NCI-H1417 treated with DMSO at 0.1 percent for 48 hours (cell line): ENCODE measurements at regions not wholly inside any gene's neighbourhood (a gene's known extent, or its start where the extent isn't known, plus 50 kb on each side); places are given as distances from the start of the nearest gene placed in this dataset.

Experiments used
- DNase-seq: peaks from one replicate; lab custom pipeline; 2025; lab: John Stamatoyannopoulos, UW

DNA sequence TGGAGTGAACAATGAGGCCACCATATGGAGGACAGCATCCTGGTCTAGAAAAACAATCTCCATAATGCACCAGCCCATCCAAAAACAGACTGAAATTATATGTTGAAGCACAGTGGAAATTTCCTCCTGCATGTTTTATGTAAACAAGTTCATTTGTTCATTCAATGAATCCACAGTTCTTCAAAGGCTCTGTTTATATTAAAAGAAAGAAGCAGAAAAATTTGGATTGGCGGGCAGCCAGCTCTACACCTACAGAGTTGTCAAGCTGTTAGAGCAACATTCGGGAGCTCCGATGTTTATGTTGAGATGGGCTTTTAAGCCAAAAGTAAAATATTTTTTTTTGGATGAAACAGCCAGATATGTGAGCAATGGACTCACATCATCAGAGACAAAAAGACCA lies 395.3 kb upstream of the SULF2 start:
- DNase-seq: no peak

GRCh38 chr20:48180024-48180423 lies 394.7 kb upstream of the SULF2 start:
- DNase-seq: no peak

GRCh38 chr20:48178633-48179032 lies 393.4 kb upstream of the SULF2 start:
- DNase-seq: no peak

GRCh38 chr20:48177058-48177457 lies 391.8 kb upstream of the SULF2 start:
- no peak for DNase-seq

DNA sequence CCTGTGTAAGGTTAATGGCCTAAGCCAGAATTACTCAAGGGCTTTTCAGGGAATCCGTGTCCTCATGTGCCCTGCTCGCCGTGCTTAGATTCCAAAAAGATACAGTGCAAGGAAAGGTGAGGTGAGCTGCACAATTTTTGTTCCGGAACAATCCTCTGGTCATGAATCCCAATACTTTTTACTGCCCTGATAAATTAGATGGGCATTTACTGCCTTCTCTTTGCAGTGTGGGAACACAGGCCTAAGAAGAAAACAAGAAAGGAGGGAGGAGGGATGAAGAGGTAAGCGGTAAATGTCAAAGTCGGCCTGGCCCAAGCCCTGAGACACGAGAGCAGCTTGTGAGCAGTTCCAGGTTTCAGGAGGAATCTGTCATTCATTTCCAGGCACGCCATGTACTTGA lies 390.9 kb upstream of the SULF2 start:
- no peak for DNase-seq

- no peak for DNase-seq
These were observed 390.0 kb upstream of the SULF2 start for GRCh38 chr20:48175261-48175660.

- DNase-seq: no peak
These were observed 387.0 kb upstream of the SULF2 start for GRCh38 chr20:48172357-48172702.

- no peak for DNase-seq
These were observed 386.5 kb upstream of the SULF2 start for GRCh38 chr20:48171626-48172356.

- DNase-seq: no peak
These were observed 385.8 kb upstream of the SULF2 start for GRCh38 chr20:48171071-48171470.

GRCh38 chr20:48170625-48171024 lies 385.3 kb upstream of the SULF2 start:
- DNase-seq: no peak

DNA sequence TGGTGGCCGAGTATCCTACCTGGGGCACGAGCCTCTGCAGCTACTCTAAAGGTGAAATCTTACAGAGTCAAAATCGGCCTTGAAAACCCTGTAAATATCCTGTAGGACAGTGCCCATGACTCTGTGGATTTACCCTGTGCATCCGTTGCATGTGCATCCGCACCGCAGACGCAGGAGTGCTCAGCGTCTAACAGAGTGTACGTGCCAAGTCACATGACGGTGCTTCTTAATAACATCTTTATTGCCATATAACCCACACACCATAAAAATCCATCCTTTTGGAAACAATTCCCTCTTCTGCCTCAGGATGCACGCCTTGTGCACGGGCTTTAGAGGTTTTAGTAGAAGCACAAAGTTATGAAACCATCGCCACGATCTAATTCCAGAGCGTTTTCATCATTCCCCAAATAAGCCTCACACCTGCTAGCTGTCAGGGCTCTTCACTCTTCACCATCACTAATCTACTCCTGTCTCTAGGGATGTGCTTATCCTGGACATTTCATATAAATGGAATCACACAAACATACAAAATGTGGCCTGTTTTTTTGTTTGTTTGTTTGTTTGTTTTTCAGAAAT lies 384.5 kb upstream of the SULF2 start:
- no peak for DNase-seq

DNA sequence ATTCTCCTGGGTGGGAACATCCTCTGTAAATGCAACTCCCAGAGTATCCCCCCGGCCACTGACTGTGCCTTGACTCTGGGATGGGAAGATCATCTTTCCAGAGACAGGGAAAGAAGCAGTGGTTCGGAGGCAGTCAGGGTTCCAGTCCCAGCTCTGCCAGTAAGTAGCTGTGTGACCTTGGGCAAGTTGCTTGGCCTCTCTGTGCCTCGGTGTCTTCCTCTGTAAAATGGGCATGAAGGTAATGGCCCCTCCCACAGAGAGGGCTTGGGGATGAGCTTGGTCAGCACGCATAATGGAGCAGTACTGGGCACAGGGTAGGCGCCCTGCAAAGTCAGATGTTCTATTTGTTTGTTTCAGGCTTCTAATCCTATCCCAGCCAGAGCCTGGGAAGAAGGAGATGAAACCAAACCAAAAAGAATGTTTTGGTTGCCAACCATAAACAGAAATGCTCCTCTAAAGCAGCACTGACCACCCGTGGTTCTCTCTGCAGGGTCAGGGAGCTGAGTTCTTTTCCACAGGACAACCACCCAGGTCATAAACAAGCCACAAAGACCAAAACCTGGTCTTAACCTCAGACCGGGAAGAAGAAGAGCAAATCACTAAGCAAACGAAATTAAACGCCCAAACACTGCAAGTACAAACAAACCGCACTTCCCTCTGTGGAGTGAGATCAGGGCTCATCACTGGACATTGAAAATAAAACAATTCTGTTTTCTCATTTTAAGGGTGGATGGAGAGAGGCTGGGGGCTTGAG lies 381.0 kb upstream of the SULF2 start:
- no peak for DNase-seq

DNA sequence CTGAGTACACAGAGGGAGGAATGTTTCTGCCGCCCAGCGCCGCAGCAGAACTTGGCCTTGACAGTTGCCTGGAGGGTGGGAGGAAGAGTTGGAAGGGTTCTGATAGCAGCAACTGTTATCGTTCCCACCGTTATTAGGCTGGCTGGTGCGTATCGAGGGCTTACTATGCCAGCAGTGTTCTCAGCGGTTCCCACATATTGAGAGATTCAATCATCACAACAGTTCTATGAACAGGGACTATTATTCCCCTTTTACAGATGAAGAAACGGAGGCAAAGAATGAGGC lies 380.1 kb upstream of the SULF2 start:
- DNase-seq: no peak

DNA sequence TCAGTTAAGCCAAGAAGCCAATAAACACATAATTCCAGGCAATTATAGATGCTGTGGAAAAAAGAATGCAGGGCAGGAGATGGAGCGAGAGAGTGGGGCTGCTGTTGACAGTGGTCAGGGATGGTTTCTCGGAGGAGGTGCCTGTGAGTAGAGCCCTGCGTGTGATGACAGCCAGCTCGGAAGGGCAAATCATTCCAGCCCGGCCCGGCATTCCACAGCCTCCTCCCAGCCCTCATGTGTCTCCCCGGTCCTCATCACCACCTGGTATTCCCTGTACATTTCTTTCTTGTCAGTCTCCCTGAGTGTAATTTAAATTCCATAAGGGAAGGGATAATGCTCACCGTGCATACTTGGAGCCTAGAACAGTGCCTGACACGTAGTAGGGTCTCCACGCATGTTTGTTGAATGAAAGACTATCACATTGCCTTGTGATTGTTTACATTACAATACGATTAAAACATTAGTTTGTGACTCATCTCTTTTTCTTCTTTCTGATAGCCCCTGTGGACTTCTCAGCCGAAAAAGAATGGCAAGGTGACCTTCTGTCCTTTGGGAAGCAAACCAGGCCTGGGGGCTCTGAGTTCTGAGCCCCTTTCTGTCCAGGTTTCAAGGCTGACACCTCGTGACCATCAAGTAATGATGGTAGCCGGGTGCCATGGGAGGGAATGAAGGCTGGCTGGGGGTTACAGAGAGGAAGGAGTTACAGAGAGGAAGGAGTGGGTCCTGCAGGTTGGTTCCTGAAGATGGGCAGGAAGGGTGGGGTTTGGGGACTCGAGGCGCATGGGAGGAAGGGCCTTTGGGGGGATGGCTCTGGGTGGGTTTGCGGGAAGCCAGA lies 379.5 kb upstream of the SULF2 start:
- no peak for DNase-seq

DNA sequence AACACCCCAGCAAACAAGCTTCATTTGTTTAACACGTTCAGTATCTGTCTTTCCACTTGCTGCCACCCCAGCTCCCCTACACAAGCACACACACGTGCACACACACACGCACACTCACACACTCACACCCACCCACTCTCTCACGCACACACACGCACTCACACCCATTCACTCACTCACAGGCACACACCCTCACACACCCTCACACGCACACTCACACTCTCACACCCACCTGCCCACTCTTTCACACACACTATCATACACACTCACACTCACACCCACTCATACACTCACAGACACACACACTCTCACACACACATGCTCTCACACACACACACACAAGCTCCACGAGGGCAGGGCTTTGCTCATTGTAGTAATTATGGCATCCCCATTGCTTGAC lies 378.8 kb upstream of the SULF2 start:
- no peak for DNase-seq

DNA sequence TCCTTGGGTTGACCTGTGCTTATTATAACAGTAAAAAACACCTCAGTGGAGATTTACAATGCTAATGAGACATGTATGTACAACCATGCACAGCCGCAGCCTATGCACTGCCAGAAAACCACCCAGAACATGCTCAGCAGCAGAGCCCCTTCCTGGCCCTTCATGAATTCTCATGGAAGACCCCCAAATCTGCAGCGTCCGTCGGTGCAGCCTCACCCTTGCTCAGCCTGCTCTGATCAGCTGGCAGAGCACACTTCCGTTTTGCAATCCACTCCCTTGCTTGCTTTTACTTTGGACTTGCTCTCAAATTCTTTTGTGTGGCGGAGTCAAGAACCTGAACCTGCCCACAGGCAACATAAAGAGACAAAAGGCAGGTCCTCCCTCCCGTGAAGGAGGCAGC lies 378.2 kb upstream of the SULF2 start:
- no peak for DNase-seq

GRCh38 chr20:48162621-48163020 lies 377.3 kb upstream of the SULF2 start:
- DNase-seq: no peak

GRCh38 chr20:48159145-48160008 lies 374.1 kb upstream of the SULF2 start:
- no peak for DNase-seq

GRCh38 chr20:48158014-48158413 lies 372.7 kb upstream of the SULF2 start:
- no peak for DNase-seq

DNA sequence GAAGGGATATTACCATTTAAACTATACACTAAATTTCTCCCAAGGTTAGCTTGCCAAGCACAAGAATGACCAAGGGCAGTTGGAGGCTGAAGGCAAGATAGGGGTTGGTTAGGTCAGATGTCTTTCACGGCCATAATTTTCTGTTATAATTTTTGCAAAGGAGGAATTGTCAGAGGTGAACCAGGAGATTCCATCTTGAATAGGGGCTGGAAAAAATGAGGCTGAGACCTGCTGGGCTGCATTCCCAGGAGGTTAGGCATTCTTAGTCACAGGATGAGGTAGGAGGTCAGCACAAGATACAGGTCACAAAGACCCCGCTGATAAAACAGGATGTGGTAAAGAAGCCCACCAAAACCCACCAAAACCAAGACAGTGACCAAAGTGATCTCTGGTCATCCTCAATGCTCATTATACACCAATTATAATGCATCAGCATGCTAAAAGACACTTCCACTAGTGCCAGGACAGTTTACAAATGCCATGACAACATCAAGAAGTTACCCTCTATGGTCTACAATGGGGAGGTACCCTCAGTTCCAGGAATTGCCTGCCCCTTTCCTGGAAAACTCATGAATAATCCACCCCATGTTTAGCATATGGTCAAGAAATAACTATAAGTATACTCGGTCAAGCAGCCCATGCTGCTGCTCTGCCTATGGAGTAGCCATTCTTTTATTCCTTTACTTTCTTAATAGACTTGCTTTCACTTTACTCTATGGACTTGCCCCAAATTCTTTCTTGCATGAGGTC lies 371.8 kb upstream of the SULF2 start:
- DNase-seq: no peak

DNA sequence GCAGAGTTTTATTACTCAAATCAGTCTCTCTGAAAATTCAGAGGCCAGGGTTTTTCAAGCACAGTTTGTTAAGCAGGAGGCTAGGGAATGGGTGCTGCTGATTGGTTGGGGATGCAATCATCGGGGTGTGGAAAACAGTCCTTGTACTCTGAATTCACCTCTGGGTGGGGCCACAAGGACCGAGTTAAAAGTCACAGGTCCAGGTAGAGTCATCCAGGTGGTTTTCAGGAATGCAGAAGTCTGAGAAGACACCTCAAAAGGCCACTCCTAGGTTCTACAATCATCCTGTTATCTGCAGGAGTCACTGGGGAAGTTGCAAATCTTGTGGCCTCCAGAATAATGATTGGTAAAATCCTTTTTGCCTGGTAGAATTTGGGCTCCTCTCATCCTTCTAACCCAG lies 371.2 kb upstream of the SULF2 start:
- no peak for DNase-seq
